ENCODE measurements at regions not wholly inside any gene's neighbourhood (a gene's known extent, or its start where the extent isn't known, plus 50 kb on each side); places are given as distances from the start of the nearest gene placed in this dataset.

GRCh38 chr9:129380961-129381401 is 202.9 kb upstream of the IER5L start:
- TF ChIP-seq CTCF (IDR thresholded peaks at IDR 0.05; ENCODE audit: low read length) (no peak), EZH2 (optimal IDR thresholded peaks at IDR 0.05; ENCODE audit: low read depth, low read length) (no peak)

Data from MM.1S (cell line).